Mucosa of stomach (tissue), 1 donor: ENCODE measurements at regions not wholly inside any gene's neighbourhood (a gene's known extent, or its start where the extent isn't known, plus 50 kb on each side); places are given as distances from the start of the nearest gene placed in this dataset.
"Not testable (repeated sequence)": the region's sequence is repeated elsewhere in the genome, so short reads cannot be mapped to it uniquely, and the experiment has no call there.

Source experiments
- H3K27me3 ChIP-seq: one replicate; pipeline ENCODE4 v1.7.0; 2013; ENCODE audit warnings: mild to moderate bottlenecking, low read length; ENCODE audit not compliant: control insufficient read depth, insufficient read depth
- H3K36me3 ChIP-seq: one replicate; pipeline ENCODE4 v1.7.0; 2013; ENCODE audit warnings: low read length; ENCODE audit not compliant: control insufficient read depth, insufficient read depth
- H3K4me1 ChIP-seq: one replicate; pipeline ENCODE4 v1.7.0; 2013; ENCODE audit warnings: mild to moderate bottlenecking, low read length; ENCODE audit not compliant: control insufficient read depth, insufficient read depth
- H3K4me3 ChIP-seq: one replicate; pipeline ENCODE4 v1.7.0; 2013; ENCODE audit warnings: low read length
- H3K9ac ChIP-seq: one replicate; pipeline ENCODE4 v1.7.0; 2013; ENCODE audit warnings: mild to moderate bottlenecking, low read length, moderate library complexity
- H3K9me3 ChIP-seq: one replicate; pipeline ENCODE4 v1.7.0; 2013; ENCODE audit warnings: mild to moderate bottlenecking, low read length, moderate library complexity; ENCODE audit not compliant: control insufficient read depth
- donor health status: Pancreatic carcinoma.

- Histone ChIP-seq H3K36me3 (no peaks in the 10 kb centered on the region), H3K9me3 (no peaks in the 10 kb centered on the region), H3K27me3 (no peaks in the 10 kb centered on the region), H3K4me1 (no peaks in the 10 kb centered on the region), H3K9ac (no peak overlapping the region), H3K4me3 (no peak overlapping the region)
These were observed 214.2 kb downstream of the FGF9 start for GRCh38 chr13:21884965-21885567.

- Histone ChIP-seq H3K9me3 (no peaks in the 10 kb centered on the region), H3K36me3 (no peaks in the 10 kb centered on the region), H3K27me3 (no peaks in the 10 kb centered on the region), H3K4me1 (no peaks in the 10 kb centered on the region), H3K4me3 (no peak overlapping the region), H3K9ac (no peak overlapping the region)
These were observed 214.9 kb downstream of the FGF9 start for GRCh38 chr13:21885714-21886224.

- no peaks in the 10 kb centered on the region for H3K27me3 ChIP-seq
- H3K9ac ChIP-seq = no peak overlapping the region
- no peaks in the 10 kb centered on the region for H3K4me1 ChIP-seq
- H3K4me3 ChIP-seq = no peak overlapping the region
- no peaks in the 10 kb centered on the region for H3K9me3 ChIP-seq
- H3K36me3 ChIP-seq = no peaks in the 10 kb centered on the region
These were observed 218.8 kb downstream of the FGF9 start for GRCh38 chr13:21889651-21890050.

GRCh38 chr13:21890220-21890619 lies 219.3 kb downstream of the FGF9 start:
- not testable (repeated sequence) for H3K27me3 ChIP-seq, H3K4me1 ChIP-seq, H3K9ac ChIP-seq, H3K4me3 ChIP-seq, H3K36me3 ChIP-seq, H3K9me3 ChIP-seq

GRCh38 chr13:21894091-21894490 lies 223.2 kb downstream of the FGF9 start:
- H3K36me3 ChIP-seq = no peaks in the 10 kb centered on the region
- H3K4me1 ChIP-seq = no peaks in the 10 kb centered on the region
- H3K27me3 ChIP-seq = no peaks in the 10 kb centered on the region
- H3K9me3 ChIP-seq = no peaks in the 10 kb centered on the region
- H3K9ac ChIP-seq = no peak overlapping the region
- H3K4me3 ChIP-seq = no peak overlapping the region

- no peak overlapping the region for H3K4me3 ChIP-seq
- H3K9me3 ChIP-seq = no peaks in the 10 kb centered on the region
- H3K36me3 ChIP-seq = no peaks in the 10 kb centered on the region
- no peaks in the 10 kb centered on the region for H3K27me3 ChIP-seq
- H3K4me1 ChIP-seq = no peaks in the 10 kb centered on the region
- H3K9ac ChIP-seq = no peak overlapping the region
These were observed 224.1 kb downstream of the FGF9 start for GRCh38 chr13:21894703-21895699.

GRCh38 chr13:21895779-21896178 lies 224.9 kb downstream of the FGF9 start:
- H3K9ac ChIP-seq = no peak overlapping the region
- H3K9me3 ChIP-seq = no peaks in the 10 kb centered on the region
- H3K27me3 ChIP-seq = no peaks in the 10 kb centered on the region
- H3K4me3 ChIP-seq = no peak overlapping the region
- H3K36me3 ChIP-seq = no peaks in the 10 kb centered on the region
- no peaks in the 10 kb centered on the region for H3K4me1 ChIP-seq

- Histone ChIP-seq H3K9me3 (no peaks in the 10 kb centered on the region), H3K27me3 (no peaks in the 10 kb centered on the region), H3K9ac (no peak overlapping the region), H3K4me1 (no peaks in the 10 kb centered on the region), H3K36me3 (no peaks in the 10 kb centered on the region), H3K4me3 (no peak overlapping the region)
These were observed 226.3 kb downstream of the FGF9 start for GRCh38 chr13:21897161-21897560.

GRCh38 chr13:21898459-21898858 lies 227.6 kb downstream of the FGF9 start:
- no peaks in the 10 kb centered on the region for H3K4me1 ChIP-seq
- H3K36me3 ChIP-seq = no peaks in the 10 kb centered on the region
- no peak overlapping the region for H3K4me3 ChIP-seq
- no peaks in the 10 kb centered on the region for H3K27me3 ChIP-seq
- H3K9ac ChIP-seq = no peak overlapping the region
- H3K9me3 ChIP-seq = no peaks in the 10 kb centered on the region

GRCh38 chr13:21898945-21899344 lies 228.1 kb downstream of the FGF9 start:
- Histone ChIP-seq H3K27me3 (no peaks in the 10 kb centered on the region), H3K4me1 (no peaks in the 10 kb centered on the region), H3K9me3 (no peaks in the 10 kb centered on the region), H3K4me3 (no peak overlapping the region), H3K36me3 (no peaks in the 10 kb centered on the region), H3K9ac (no peak overlapping the region)

- no peak overlapping the region for H3K9ac ChIP-seq
- no peaks in the 10 kb centered on the region for H3K4me1 ChIP-seq
- no peaks in the 10 kb centered on the region for H3K27me3 ChIP-seq
- no peaks in the 10 kb centered on the region for H3K9me3 ChIP-seq
- no peaks in the 10 kb centered on the region for H3K36me3 ChIP-seq
- H3K4me3 ChIP-seq = no peak overlapping the region
These were observed 230.5 kb downstream of the FGF9 start for GRCh38 chr13:21901336-21901735.
